A673 (cell line): ENCODE measurements at regions not wholly inside any gene's neighbourhood (a gene's known extent, or its start where the extent isn't known, plus 50 kb on each side); places are given as distances from the start of the nearest gene placed in this dataset.

Experiments
- BruUV-seq: library from RNA; stranded (reverse); fragments of 400-500 nt; replicated peaks from 2 replicates; lab custom pipeline; 2021; lab: Mats Ljungman, UMichigan
- CTCF ChIA-PET: fragments of 300-600 bp; sonication (Branson Sonifier 250); formaldehyde crosslinking; loops from one replicate; lab custom pipeline; 2022; ENCODE audit warnings: antibody characterized with exemption; lab: Charles Lee
- POLR2A ChIA-PET: fragments of 300-600 bp; sonication (Branson Sonifier 250); formaldehyde crosslinking; loops from one replicate; lab custom pipeline; 2022; ENCODE audit warnings: antibody characterized with exemption; ENCODE audit not compliant: low non-redundant PET; lab: Charles Lee
- DNase-seq: peaks from one replicate; pipeline ENCODE4 v3.0.0-alpha.2; 2015; ENCODE audit warnings: low spot score
- H3K27ac ChIP-seq: fragments of 200-600 bp; sonication (generic); 2 replicates; pipeline ENCODE4 v1.5.1; 2016; ENCODE audit warnings: mixed run types, low read depth, mild to moderate bottlenecking, mixed read lengths, antibody characterized with exemption, low read length; ENCODE audit not compliant: poor library complexity, severe bottlenecking
- H3K27me3 ChIP-seq: fragments of 200-600 bp; sonication (generic); replicated peaks from 2 replicates; pipeline ENCODE4 v1.6.1; 2017; ENCODE audit warnings: mixed run types, low read depth, mild to moderate bottlenecking, mixed read lengths, antibody characterized with exemption, low read length; ENCODE audit not compliant: insufficient read depth, poor library complexity
- H3K36me3 ChIP-seq: fragments of 200-600 bp; sonication (generic); 2 replicates; pipeline ENCODE4 v1.6.1; 2016; ENCODE audit warnings: mixed run types, mild to moderate bottlenecking, mixed read lengths, antibody characterized with exemption, low read length; ENCODE audit not compliant: insufficient read depth, poor library complexity, severe bottlenecking
- H3K4me1 ChIP-seq: fragments of 200-600 bp; sonication (generic); 2 replicates; pipeline ENCODE4 v1.6.1; 2017; ENCODE audit warnings: mixed run types, mild to moderate bottlenecking, mixed read lengths, antibody characterized with exemption, low read length; ENCODE audit not compliant: insufficient read depth, poor library complexity, severe bottlenecking
- H3K4me3 ChIP-seq: fragments of 200-600 bp; sonication (generic); 2 replicates; pipeline ENCODE4 v1.5.1; 2016; ENCODE audit warnings: low read depth, mixed run types, mild to moderate bottlenecking, mixed read lengths, low read length; ENCODE audit not compliant: poor library complexity, severe bottlenecking
- H3K9me3 ChIP-seq: fragments of 200-600 bp; sonication (generic); 2 replicates; pipeline ENCODE4 v1.6.1; 2016; ENCODE audit warnings: mixed run types, low read depth, mild to moderate bottlenecking, mixed read lengths, antibody characterized with exemption, low read length; ENCODE audit not compliant: poor library complexity, severe bottlenecking
- EZH2 ChIP-seq: fragments of 200-600 bp; sonication (generic); IDR thresholded peaks from 2 replicates; pipeline ENCODE4 v1.6.1; 2017; ENCODE audit warnings: borderline replicate concordance, low read depth, mild to moderate bottlenecking, mixed read lengths, antibody characterized with exemption, low read length; ENCODE audit not compliant: poor library complexity, severe bottlenecking
- intact Hi-C: fragments of 100-400 bp; cut with micrococcal nuclease; formaldehyde crosslinking; loops from one replicate; pipeline ENCODE4 v1.10.0; 2022; ENCODE audit not compliant: unreplicated experiment
- TF ChIP-seq, protein P1 (sequence below): fragments of 300-800, 200-600 bp; sonication (generic); conservative IDR thresholded peaks from 2 replicates; pipeline ENCODE4 v1.5.1; 2017; ENCODE audit warnings: low read depth, mild to moderate bottlenecking, antibody characterized with exemption, low read length, moderate library complexity, mixed read lengths

- Histone ChIP-seq H3K4me1 (no peaks in the 10 kb centered on the region), H3K9me3 (no peaks in the 10 kb centered on the region), H3K36me3 (no peaks in the 10 kb centered on the region), H3K27me3 (no peaks in the 10 kb centered on the region), H3K27ac (no peak overlapping the region), H3K4me3 (no peak overlapping the region)
- no peak for DNase-seq
- POLR2A ChIA-PET: no interaction called here
- no peak for TF ChIP-seq EZH2
- TF ChIP-seq, protein P1, sequence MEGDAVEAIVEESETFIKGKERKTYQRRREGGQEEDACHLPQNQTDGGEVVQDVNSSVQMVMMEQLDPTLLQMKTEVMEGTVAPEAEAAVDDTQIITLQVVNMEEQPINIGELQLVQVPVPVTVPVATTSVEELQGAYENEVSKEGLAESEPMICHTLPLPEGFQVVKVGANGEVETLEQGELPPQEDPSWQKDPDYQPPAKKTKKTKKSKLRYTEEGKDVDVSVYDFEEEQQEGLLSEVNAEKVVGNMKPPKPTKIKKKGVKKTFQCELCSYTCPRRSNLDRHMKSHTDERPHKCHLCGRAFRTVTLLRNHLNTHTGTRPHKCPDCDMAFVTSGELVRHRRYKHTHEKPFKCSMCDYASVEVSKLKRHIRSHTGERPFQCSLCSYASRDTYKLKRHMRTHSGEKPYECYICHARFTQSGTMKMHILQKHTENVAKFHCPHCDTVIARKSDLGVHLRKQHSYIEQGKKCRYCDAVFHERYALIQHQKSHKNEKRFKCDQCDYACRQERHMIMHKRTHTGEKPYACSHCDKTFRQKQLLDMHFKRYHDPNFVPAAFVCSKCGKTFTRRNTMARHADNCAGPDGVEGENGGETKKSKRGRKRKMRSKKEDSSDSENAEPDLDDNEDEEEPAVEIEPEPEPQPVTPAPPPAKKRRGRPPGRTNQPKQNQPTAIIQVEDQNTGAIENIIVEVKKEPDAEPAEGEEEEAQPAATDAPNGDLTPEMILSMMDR: no peak
- CTCF ChIA-PET: interaction anchor here (0.7 kb wide), 1 partner anchor 625 kb away, joined by 6 read pairs; no protein-coding TSS in a partner anchor
- no TSS peak for BruUV-seq
- intact Hi-C loops: no loop called here
These were observed 1342.5 kb upstream of the SLC10A2 start for GRCh38 chr13:104408733-104409132.

GRCh38 chr13:104404325-104404724 is 1338.1 kb upstream of the SLC10A2 start:
- no TSS peak for BruUV-seq
- intact Hi-C loops: no loop called here
- no peaks in the 10 kb centered on the region for H3K36me3 ChIP-seq
- POLR2A ChIA-PET: no interaction called here
- CTCF ChIA-PET: no interaction called here
- H3K27ac ChIP-seq: no peak overlapping the region
- no peaks in the 10 kb centered on the region for H3K4me1 ChIP-seq
- no peak for TF ChIP-seq EZH2
- TF ChIP-seq, protein P1: no peak
- no peak overlapping the region for H3K4me3 ChIP-seq
- H3K9me3 ChIP-seq: no peaks in the 10 kb centered on the region
- no peaks in the 10 kb centered on the region for H3K27me3 ChIP-seq
- no peak for DNase-seq

DNA sequence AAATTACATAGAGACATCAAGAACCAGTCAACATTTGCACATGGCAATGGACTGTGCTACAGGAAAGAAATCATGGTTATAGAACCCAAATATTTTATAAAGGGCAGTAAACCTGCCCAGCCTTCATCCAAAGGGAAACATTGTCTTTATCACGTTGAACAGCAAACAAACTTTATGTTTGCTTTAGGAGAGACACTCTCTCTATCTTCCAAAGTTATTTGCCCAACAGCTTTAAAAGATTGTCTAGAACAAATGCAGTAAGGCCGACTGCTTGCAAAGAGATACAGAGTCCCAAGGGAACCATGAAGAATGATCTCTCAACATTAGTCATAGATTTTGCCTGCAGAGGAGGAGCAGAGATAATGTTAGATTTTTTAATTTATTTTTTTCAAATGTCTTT is 1323.5 kb upstream of the SLC10A2 start:
- Histone ChIP-seq H3K27me3 (no peaks in the 10 kb centered on the region), H3K27ac (no peak overlapping the region), H3K36me3 (no peaks in the 10 kb centered on the region), H3K4me1 (no peaks in the 10 kb centered on the region), H3K4me3 (no peak overlapping the region), H3K9me3 (peaks cover 3% of the 10 kb centered on the region)
- ChIA-PET CTCF (no interaction called here), POLR2A (no interaction called here)
- no peak for TF ChIP-seq EZH2
- TF ChIP-seq, protein P1: no peak
- intact Hi-C loops: no loop called here
- peak; percentile 5 for DNase-seq
- no TSS peak for BruUV-seq
